ENCODE measurements at regions not wholly inside any gene's neighbourhood (a gene's known extent, or its start where the extent isn't known, plus 50 kb on each side); places are given as distances from the start of the nearest gene placed in this dataset.

- no peaks in the 10 kb centered on the region for H3K79me2 ChIP-seq (ENCODE audit: insufficient read depth, low read length)
- no peaks in the 10 kb centered on the region for H3K27me3 ChIP-seq (ENCODE audit: control insufficient read depth in 1 of 2, insufficient read depth in 2 of 2, low read length in 2 of 2)
- no TSS peak for BruUV-seq (replicated peaks)
- H3K4me2 ChIP-seq (ENCODE audit: low read depth, low read length) = peak overlapping the region; percentile 32
- FAIRE-seq (no peak), ATAC-seq (peak; percentile 39), DNase-seq (ENCODE audit: low spot score) (peak; percentile 56)
- intact Hi-C loops (cut with micrococcal nuclease; ENCODE audit: unreplicated experiment) = no loop called here
- no peaks in the 10 kb centered on the region for H3K36me3 ChIP-seq (replicated peaks in 1 of 2; ENCODE audit: control insufficient read depth in 1 of 2, insufficient read depth in 2 of 2, low read length in 2 of 2)
- peak overlapping the region; percentile 57 for H3K27ac ChIP-seq (ENCODE audit: extremely low read length, insufficient read depth, low read length)
- no peak overlapping the region for H3K9ac ChIP-seq (ENCODE audit: insufficient read depth, low read depth, low read length)
- POLR2A ChIA-PET = no interaction called here
- no peak overlapping the region for H2AFZ ChIP-seq (ENCODE audit: low read length)
- peaks cover 47% of the 10 kb centered on the region for H3K4me1 ChIP-seq (ENCODE audit: insufficient read depth, low read length)
- H3K4me3 ChIP-seq (replicated peaks in 1 of 3; ENCODE audit: insufficient read depth in 1 of 3, low read depth in 2 of 3, low read length in 3 of 3) = no peak overlapping the region
- CTCF ChIA-PET (ENCODE audit: low intra/inter-chr PET ratio, low total read pairs) = no interaction called here
- in situ Hi-C loops (cut with HindIII; ENCODE audit: extremely low pct_ligation_motif_present, low pct_unique_long_range_greater_than_20kb) = no loop called here
- WGBS (ENCODE audit: low lambda C conversion rate) = 19% methylated on average over 5 of the region's 5 CpGs
- H3K9me3 ChIP-seq (ENCODE audit: low read length) = peaks cover 8% of the 10 kb centered on the region; the same call in 1 of the 2 replicates
- no peaks in the 10 kb centered on the region for H4K20me1 ChIP-seq (ENCODE audit: insufficient read depth, low read length)
- TF ChIP-seq HNF4A (CRISPR knock-in tag; IDR thresholded peaks at IDR 0.05) (peak; percentile 77), ZNF850 (CRISPR knock-in tag; conservative IDR thresholded peaks at IDR 0.05) (no peak), CREB1 (IDR thresholded peaks at IDR 0.05) (no peak), CREB1 (CRISPR knock-in tag; IDR thresholded peaks at IDR 0.05) (peak; percentile 42; the same call in 1 of the 2 replicates), MXD4 (CRISPR knock-in tag; IDR thresholded peaks at IDR 0.05) (0 out of 2 replicates have a peak, but pooled peaks have one; percentile 43), ZBTB34 (CRISPR knock-in tag; IDR thresholded peaks at IDR 0.05) (no peak), FOXP1 (IDR thresholded peaks at IDR 0.05) (peak; percentile 91), FOXP1 (CRISPR knock-in tag; IDR thresholded peaks at IDR 0.05) (peak; percentile 93), NONO (IDR thresholded peaks at IDR 0.05) (no peak), NONO (CRISPR knock-in tag; conservative IDR thresholded peaks at IDR 0.05) (0 out of 2 replicates have a peak, but pooled peaks have one; percentile 22), NR2F1 (CRISPR knock-in tag; IDR thresholded peaks at IDR 0.05) (0 out of 4 replicates have a peak, but pooled peaks of 1 of the 2 experiments have one; percentile 21), KDM6A (CRISPR knock-in tag; IDR thresholded peaks at IDR 0.05; ENCODE audit: low read depth) (0 out of 2 replicates have a peak, but pooled peaks have one; percentile 36), ZMYM4 (CRISPR knock-in tag; IDR thresholded peaks at IDR 0.05) (peak; percentile 44; the same call in 1 of the 2 replicates), SAP130 (CRISPR knock-in tag; IDR thresholded peaks at IDR 0.05; ENCODE audit: low read depth) (peak; percentile 38; the same call in 1 of the 2 replicates), ZNF646 (CRISPR knock-in tag; IDR thresholded peaks at IDR 0.05) (no peak), ATAD3A (CRISPR knock-in tag; IDR thresholded peaks at IDR 0.05) (no peak), ZFP36L1 (CRISPR knock-in tag; IDR thresholded peaks at IDR 0.05) (no peak), ZBTB20 (CRISPR knock-in tag; IDR thresholded peaks at IDR 0.05; ENCODE audit: borderline replicate concordance, low read depth) (0 out of 2 replicates have a peak, but pooled peaks have one; percentile 43), PPARG (CRISPR knock-in tag; conservative IDR thresholded peaks at IDR 0.05) (peak; percentile 89)
Observed at GRCh38 chr6:8655670-8656454, 220.5 kb upstream of the SLC35B3 start.

Data from HepG2 (cell line).